ENCODE measurements at regions not wholly inside any gene's neighbourhood (a gene's known extent, or its start where the extent isn't known, plus 50 kb on each side); places are given as distances from the start of the nearest gene placed in this dataset.

DNA sequence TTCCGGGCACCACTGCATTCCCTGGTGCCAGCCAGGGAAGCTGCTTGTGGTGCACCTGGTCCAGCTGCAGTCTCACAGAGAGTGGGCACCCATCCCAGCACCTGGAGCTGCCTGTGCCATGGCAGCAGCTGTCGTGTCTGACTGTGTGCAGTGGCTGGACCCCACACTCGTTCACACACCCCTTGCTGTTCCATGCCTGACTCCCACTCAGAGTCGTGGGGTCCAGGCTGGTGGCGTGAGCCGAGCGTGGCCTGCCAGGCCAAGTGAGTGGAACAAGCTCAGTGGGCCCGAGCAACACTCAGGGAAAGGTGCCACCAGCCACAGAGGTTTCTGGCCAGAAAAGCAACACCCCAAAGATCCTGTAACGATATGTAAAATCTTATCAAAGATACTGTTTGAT, 97.2 kb upstream of the KCNK1 start:
- H3K27me3 Mint-ChIP-seq = peaks cover 4% of the 10 kb centered on the region
- H3K36me3 Mint-ChIP-seq = no peaks in the 10 kb centered on the region
- H3K9me3 Mint-ChIP-seq = no peaks in the 10 kb centered on the region
- TF ChIP-seq, protein P1, sequence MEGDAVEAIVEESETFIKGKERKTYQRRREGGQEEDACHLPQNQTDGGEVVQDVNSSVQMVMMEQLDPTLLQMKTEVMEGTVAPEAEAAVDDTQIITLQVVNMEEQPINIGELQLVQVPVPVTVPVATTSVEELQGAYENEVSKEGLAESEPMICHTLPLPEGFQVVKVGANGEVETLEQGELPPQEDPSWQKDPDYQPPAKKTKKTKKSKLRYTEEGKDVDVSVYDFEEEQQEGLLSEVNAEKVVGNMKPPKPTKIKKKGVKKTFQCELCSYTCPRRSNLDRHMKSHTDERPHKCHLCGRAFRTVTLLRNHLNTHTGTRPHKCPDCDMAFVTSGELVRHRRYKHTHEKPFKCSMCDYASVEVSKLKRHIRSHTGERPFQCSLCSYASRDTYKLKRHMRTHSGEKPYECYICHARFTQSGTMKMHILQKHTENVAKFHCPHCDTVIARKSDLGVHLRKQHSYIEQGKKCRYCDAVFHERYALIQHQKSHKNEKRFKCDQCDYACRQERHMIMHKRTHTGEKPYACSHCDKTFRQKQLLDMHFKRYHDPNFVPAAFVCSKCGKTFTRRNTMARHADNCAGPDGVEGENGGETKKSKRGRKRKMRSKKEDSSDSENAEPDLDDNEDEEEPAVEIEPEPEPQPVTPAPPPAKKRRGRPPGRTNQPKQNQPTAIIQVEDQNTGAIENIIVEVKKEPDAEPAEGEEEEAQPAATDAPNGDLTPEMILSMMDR (conservative IDR thresholded peaks at IDR 0.05) = no peak
- DNase-seq (ENCODE audit: extremely low spot score, unreplicated experiment) = no peak
- peaks cover 11% of the 10 kb centered on the region for H3K4me1 Mint-ChIP-seq (ENCODE audit: unreplicated experiment)
- no peak overlapping the region for H3K4me3 Mint-ChIP-seq
- H3K27ac Mint-ChIP-seq = no peak overlapping the region

DNA sequence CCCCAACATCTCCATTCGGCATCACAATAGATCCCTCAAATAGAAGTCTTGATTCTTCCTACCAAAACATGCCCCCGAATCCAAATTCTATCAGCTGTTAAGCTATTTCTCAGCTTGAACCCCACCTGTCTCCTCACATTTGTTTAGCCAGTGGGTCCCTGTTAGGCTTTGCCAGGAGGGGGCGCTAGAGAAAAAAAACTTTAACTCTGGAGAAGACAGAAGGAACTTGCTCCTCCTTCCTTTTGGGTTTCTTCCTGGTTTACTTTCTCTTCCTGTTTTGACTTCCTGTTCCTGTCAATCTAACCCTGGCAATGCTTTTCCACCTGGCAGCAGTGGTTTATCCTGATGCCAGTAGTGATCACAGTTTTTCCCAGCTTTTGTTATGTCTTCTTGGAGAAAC, 95.6 kb upstream of the KCNK1 start:
- Mint-ChIP-seq H3K27ac (no peak overlapping the region), H3K9me3 (no peaks in the 10 kb centered on the region), H3K4me1 (ENCODE audit: unreplicated experiment) (peaks cover 17% of the 10 kb centered on the region), H3K27me3 (peaks cover 4% of the 10 kb centered on the region), H3K4me3 (no peak overlapping the region), H3K36me3 (no peaks in the 10 kb centered on the region)
- no peak for DNase-seq (ENCODE audit: extremely low spot score, unreplicated experiment)
- TF ChIP-seq, protein P1 (conservative IDR thresholded peaks at IDR 0.05) = peak; percentile 75

DNA sequence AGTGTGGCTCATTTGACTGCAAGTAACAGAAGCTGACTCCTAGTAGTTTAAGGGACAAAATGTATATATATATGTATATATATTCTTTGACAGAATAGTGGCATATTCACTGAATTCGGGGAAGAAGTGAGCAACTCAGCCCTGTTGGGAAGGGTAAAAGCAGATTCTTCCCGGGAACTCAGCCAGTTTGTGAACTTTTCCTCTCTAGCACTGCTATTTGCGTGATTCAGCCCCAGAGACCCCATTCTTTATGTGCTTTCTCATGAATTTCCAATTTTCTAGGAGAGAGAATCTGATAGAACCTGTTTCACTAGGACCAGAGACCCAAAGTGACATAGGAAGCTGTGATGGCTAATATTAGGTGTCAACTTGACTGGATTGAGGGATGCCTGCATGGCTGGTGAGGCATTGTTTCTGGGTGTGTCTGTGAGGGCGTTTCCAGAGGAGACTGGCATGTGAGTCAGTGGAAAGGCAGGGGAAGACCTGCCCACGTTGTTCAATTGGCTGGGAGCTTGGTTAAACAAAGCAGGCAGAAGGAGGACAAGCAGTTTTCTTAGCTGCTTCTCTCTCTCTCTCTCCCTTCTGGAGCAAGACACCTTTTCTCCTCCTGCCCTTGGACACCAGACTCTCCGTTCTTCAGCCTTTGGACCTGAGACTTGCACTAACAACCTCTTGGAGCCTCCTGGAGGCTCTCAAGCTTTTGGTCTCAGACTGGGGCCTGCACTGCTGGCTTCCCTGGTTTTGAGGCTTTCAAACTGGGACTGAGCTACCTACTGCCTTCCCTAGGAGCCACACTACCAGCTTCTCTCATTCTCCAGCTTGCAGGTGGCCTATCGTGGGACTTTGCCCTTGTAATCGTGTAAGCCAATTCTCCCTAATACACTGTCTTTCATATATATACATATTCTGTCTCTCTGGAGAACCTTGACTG, 93.4 kb upstream of the KCNK1 start:
- DNase-seq (ENCODE audit: extremely low spot score, unreplicated experiment) = no peak
- Mint-ChIP-seq H3K9me3 (no peaks in the 10 kb centered on the region), H3K27me3 (no peaks in the 10 kb centered on the region), H3K4me1 (ENCODE audit: unreplicated experiment) (peaks cover 18% of the 10 kb centered on the region), H3K4me3 (peak overlapping the region; percentile 57), H3K27ac (peak overlapping the region; percentile 95), H3K36me3 (no peaks in the 10 kb centered on the region)
- TF ChIP-seq, protein P1 (conservative IDR thresholded peaks at IDR 0.05) = no peak

DNA sequence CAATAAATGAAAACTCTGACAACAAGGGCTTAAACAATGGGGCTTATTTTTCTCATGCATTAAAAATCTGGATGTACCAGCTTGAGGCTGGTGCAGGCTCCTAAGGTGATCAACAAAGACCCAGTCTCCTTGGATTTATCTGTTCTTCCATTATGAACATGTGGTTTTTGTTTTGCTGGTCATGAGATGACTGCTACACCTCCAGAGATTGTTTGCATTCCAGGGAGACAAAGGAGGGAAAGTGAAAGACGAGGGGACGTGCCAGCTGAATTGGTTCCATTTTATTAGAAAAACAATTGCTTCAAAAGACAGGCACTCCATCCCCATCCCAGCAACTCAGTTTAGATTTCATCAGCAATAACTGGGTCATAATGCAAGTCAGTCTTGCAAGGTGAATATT, 90.9 kb upstream of the KCNK1 start:
- H3K36me3 Mint-ChIP-seq = no peaks in the 10 kb centered on the region
- no peak overlapping the region for H3K27ac Mint-ChIP-seq
- TF ChIP-seq, protein P1 (conservative IDR thresholded peaks at IDR 0.05) = no peak
- H3K4me3 Mint-ChIP-seq = no peak overlapping the region
- no peaks in the 10 kb centered on the region for H3K27me3 Mint-ChIP-seq
- no peaks in the 10 kb centered on the region for H3K9me3 Mint-ChIP-seq
- no peak for DNase-seq (ENCODE audit: extremely low spot score, unreplicated experiment)
- H3K4me1 Mint-ChIP-seq (ENCODE audit: unreplicated experiment) = peaks cover 18% of the 10 kb centered on the region

DNA sequence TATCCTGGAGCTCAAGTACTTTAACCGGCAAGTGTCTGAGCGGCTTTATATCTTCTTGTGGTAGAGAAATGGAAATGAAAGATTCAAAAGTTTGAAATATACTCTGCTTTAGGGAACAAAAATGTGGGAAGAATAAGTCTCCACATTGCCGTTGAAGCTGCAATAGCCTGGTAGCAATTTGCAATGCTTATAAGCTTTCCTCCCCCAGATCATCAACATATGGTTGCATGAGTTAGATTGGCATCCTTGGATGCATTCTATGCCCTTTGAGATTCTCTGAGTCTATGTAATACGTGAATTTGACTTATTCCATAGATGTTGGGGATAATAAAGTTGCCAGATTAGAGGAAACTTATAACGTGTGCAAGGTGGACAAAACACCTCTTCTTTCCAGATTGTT, 86.1 kb upstream of the KCNK1 start:
- TF ChIP-seq, protein P1 (conservative IDR thresholded peaks at IDR 0.05) = no peak
- Mint-ChIP-seq H3K36me3 (no peaks in the 10 kb centered on the region), H3K9me3 (no peaks in the 10 kb centered on the region), H3K4me1 (ENCODE audit: unreplicated experiment) (peaks cover 6% of the 10 kb centered on the region), H3K4me3 (no peak overlapping the region), H3K27me3 (no peaks in the 10 kb centered on the region), H3K27ac (no peak overlapping the region)
- DNase-seq (ENCODE audit: extremely low spot score, unreplicated experiment) = no peak
